ENCODE measurements at regions not wholly inside any gene's neighbourhood (a gene's known extent, or its start where the extent isn't known, plus 50 kb on each side); places are given as distances from the start of the nearest gene placed in this dataset.
"Not testable (repeated sequence)": the region's sequence is repeated elsewhere in the genome, so short reads cannot be mapped to it uniquely, and the experiment has no call there.

DNA sequence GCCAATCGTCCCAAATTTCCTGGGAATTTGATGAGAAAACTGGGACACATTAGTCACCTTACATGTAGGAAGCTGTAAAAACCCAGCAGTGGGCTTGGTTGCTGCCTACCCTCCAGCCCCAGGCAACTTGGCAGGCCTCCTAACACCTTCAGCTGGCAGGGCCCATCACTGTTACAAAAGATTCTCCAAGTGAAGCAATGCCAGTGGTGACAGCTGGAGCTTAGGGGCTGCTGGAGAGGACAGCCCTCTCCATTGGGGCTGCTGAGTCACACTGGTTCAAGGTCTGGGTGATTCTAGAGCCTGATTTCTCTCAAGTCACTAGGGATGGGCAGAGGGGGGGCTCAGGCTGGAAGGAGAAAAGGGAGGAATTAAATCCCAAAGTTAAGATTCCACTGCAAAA lies 180.6 kb downstream of the COPRS start:
- no peak for DNase-seq

DNA sequence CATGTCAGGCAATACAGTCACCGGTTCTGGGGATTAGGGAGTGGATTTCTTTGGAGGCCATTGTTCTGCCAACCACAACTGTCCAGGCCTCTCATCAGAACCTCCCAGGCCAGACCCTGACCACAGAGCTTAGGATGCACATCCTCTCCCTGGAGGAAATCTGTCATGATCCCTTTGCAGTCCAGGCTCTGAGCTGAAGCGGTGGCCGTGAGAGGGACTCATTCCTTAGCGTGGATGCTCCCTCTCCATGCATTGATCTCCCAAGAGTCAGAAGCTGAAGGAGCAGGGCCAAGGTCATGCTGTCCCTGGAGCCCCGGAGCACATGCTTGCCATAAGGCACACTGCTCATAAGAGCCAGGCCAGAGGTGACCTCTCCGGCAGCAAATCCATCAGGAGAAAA lies 181.4 kb downstream of the COPRS start:
- no peak for DNase-seq

DNA sequence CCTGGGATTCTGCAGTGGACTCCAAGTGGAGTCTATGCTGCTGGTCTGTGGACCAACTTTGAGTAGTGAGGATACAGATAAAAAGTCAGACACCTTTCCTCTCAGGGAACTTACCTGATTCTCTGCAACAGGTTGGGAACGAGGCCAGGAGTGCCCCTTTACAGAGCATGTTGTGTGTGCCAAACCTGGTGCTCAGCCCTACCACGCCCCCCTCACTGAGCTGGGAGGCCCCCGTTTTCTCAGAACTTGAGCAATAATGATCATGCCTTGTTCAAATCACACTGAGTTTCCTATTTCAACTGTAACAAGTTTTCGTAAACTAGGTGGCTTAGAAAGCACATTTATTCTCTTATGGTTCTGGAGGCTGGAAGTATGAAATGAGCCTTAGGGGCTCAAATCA lies 182.0 kb downstream of the COPRS start:
- DNase-seq = no peak

DNA sequence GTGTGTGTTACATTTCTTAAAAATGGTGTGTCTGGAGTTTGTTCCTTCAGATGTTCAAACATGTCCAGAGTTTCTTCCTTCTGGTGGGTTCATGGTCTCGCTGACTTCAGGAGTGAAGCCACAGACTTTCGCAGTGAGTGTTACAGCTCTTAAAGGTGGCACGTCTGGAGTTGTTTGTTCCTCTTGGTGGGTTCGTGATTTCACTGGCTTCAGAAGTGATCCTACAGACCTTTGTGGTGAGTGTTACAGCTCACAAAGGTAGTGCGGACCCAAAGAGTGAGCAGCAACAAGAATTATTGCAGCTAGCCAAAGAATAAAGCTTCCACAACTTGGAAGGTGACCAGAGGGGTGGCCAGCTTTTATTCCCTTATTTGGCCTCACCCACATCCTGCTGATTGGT lies 183.7 kb downstream of the COPRS start:
- not testable (repeated sequence) for DNase-seq

DNA sequence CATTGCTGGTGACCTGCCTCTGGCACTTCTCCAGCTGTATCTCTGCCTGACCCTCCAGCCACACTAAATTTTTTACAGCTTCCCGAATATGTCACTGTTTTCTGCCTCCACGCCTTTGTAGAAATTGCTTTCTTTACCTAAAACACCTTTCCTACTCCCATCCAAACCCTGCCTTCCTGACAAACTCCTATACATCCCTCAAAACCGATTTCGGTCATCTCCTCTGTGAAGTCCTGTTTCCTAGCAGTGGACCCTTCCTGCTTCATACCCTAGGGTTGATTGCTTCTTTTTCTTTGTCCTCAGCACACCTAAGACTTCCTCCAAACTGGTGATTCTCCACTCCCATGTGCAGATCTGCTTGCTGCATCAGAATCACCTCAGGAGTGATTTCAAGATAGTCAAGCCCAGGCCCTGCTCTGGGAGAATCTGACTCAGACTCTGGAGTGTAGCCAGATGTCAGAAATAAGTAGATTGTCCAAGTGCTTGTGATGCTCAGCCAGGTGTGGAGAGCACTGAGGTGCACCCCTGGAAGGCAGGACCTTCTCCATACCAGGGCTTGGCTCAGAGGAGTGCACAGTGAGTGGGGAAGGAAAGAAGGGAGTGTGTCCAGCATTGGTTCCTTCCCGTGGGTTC lies 184.2 kb downstream of the COPRS start:
- DNase-seq = no peak

DNA sequence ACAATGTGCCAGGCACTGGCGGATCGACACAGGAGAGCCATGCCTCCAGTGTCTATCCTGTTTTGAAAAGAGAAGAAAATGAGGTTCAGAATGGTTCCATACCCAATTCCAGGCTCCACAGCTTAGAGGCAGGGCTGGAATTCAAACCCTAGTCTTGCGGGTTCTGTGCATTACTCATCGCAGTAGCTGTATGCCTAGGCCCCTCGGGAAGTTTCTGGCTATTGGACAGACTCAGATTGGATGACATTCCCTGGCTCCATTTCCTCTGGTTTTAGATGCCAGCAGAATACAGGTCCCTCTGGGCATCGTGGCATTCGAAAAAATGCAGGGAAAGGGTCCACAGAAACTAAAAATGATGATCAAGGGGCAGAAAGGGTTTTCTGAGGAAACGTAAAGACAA lies 184.7 kb downstream of the COPRS start:
- no peak for DNase-seq

DNA sequence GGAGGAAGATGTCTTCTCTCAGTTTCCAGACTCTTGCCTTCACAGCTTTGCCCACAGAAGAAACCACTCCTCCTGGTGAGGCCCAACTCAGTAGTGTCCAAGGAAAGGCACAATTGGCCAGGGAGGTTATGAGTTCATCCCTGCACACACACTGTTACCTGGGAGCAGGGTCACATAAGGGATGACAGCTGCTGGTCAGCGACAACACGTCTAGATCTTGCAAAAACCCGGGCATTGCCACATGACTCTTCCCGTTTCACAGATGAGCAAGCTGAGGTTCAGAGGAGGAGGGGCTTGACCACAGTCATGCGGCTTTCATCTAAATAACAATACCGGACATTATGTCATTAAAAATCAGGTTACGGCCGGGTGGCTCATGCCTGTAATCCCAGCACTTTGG lies 186.0 kb downstream of the COPRS start:
- DNase-seq = no peak

DNA sequence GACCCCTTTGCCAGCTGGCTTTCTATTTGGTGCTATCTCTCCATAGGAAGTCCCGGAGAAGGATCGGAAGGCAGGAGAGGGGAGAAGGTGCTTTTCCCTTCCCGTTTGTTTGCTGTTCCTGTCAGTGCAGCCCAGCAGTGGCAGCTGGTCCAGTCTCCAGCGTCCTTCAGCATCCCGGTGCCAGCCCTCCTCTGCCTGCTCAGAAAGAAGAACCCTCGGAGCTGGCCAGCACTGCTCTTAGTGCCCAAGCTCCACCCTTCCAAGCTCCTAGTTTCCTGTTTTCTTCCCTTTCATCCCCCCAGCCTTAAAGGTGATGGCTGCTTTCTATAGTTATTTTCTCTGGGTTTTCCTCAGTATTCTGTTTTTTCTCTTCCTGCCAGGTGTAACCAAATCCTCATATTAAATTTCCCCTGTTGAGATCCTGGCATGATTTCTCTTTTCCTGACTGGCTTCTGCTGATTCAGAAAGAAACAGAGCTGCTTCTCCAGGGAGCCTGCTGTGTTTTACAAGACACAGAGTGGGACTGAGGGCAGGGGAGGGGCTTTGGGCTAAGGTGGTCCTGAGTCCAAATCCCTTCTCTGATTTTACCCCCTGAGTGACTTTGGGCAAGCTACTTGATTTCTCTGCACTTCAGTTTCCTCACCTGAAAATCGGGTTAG lies 186.8 kb downstream of the COPRS start:
- no peak for DNase-seq

DNA sequence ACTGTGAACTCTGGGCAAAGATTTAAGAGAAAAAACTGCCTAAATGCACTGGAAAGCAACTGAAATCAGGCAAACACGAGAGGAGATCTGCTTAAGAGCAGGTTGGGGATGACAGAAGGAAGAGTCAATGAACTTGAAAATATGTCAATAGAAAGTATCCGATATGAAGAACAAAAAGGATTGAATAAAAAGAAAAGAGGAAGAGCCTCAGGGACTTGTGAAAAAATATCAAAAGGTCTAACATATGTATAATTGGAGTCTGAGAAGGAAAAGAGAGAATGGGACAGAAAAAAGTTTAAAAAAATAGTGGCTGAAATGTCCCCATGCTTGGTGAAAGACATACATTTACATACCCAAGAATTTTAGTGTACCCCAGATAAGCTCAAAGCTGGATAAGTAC lies 195.5 kb downstream of the COPRS start:
- DNase-seq = no peak

DNA sequence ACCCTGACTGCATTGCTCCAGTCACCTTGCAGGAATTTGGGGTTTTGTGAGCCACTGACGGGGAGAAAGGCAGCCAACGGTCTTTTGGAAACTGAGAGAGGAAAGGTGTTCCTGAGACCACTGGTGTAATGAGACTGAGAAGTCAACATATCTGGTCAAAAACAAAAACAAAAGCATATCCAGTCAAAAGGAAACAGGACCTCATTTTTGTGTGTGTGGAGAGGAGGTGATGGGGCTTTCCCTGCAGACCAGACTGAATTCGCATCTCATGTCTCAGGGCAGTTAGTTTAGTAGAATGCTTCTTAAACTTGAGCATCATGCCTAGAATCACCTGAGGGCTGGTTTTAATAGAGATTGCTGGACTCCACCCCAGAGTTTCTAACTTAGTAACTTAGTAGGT lies 198.4 kb downstream of the COPRS start:
- no peak for DNase-seq

DNA sequence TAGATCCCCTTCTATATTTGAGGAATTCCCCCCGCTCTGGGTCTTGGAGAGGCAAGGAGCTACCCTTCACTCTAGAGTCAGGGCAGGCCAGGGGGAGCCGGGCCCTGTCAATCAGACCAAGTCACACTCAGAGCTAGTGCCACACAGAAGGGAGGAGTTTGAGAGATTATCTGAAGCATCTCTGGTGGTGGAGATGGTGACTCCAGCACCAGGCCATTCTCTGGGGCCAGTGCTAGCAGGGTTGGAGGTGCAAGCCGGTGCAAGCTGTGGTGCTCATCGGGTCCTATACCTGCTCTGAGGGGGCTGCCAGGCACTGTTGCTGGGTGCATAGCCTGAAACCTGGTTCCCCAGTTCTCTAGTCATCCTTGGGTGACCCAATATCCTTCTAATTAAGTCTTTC lies 201.2 kb downstream of the COPRS start:
- no peak for DNase-seq

DNA sequence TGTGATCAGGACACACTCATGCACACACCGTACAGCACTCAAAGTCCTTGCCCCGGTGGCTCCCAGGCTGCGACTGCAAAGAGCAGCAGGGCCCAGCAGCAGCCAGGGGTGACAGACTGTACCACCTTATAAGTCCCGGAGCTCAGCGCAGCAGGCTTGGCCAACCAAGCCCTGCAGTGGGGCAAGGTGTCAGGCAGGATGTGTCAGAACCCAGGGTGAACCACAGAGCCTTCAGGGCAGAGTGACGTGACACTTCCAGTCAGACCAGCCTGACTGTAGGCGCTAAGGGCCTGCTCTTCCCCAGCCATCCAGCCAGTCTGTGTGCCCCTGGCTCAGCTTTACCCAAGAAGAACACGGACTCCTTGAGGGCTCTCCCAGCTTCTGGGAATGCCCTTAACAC lies 204.1 kb downstream of the COPRS start:
- no peak for DNase-seq

DNA sequence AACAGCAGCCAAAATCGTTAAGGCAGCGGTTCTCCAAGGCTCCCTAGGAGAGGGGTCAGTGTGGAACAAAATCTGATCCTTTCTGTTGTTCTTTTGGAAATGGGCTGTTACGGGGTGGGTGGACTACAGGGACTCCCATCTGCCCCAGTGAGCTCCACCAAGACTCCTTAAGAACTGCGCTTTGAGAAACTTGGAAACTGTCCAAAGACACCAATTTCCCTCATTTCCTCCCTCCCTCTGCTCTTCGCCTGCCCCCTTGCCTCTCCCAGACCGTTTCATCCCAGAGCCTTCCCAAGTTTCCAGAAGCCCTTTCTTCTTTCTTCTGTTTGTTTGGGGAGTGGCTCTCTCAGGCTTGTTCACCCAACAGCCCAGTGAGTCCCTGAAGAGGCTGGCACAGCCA lies 205.4 kb downstream of the COPRS start:
- no peak for DNase-seq

DNA sequence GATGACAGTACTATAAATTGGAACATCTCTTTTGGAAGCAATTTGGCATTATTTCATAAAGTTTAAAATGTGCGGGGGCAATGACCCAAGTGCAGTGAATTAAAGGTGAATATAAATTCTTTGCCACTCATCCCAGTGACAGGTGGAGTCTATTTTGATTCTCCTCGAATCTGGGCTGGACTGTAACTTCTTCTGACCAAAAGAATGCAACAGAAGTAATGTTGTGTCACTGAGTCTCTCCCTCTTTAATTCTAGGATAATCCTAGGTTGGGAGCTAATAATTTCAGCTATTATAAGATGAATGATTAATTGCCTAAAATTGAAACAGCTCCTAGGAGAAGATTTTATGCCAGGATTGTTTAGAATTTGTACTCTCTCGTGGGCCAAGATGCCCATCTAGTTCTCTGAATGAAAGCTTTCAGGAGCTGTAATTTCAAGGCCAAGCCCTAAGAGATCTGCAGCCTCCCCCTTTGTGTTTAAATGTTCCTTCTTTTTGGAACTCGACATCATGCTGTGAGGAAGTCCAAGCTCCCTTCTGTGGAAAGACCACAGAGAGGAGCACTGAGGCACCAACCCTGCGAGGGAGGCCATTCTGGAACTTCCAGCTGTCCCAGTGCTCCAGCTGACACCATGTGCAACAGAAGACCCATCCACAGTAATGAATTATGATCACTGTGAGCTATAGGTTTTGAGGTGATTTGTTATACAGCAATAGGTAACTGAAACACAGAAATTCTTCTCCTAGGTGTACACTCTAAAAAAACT lies 208.1 kb downstream of the COPRS start:
- DNase-seq = no peak

DNA sequence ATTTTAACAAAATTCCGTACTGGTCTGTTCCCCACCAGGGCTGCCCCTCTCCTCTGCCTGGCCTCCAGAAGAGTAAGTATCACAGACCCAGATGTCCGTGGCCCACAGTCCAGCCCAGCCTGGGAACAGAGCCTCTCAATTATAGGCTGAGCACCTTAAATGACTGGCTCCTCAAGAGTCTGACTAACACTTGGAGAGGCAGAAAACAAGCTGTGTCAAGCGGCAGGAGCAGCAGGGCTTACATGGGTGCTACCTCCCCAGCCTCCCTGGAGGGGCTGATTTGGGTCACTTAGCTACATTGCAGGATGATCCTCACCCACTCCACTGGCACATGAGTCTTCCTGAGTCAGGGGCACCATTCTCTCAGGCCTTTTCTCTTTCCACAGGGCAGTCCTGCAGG lies 209.7 kb downstream of the COPRS start:
- DNase-seq = no peak

DNA sequence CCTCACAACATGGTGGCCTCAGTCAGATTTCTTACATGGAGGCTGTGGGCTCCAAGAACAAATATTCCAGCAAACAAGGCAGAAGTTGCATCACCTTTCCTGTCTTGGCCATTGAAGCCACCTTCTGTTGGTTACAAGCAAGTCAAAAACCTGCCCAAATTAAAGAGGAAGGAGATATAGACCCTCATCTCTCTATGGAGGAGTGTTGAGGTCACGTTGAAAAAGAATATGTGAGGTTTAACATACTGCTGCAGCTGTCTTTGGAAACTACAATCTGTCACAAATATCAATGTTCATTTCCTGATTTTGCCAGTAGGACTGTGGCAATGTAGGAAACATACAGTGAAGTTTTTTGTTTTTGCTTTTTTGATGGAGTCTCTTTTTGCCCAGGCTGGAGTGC lies 211.4 kb downstream of the COPRS start:
- DNase-seq = no peak

DNA sequence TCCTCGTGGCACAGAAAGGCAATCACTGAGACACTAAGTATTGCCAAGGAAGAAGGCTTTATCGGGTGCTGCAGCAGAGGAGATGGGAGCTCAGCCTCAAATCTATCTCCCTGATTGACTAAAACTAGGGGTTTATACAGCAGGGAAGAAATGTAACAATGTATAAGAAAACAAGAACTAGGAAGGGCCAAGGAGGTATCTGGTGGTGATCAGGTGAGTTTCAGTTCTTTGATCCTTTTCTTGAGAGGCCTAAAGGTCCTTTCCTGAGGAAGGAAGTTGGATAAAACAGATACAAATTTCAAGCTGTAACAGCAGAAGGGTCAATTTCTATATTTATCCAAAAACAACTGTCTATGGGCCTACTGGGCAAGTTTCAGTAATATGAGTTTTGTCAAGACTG lies 212.4 kb downstream of the COPRS start:
- DNase-seq = no peak

DNA sequence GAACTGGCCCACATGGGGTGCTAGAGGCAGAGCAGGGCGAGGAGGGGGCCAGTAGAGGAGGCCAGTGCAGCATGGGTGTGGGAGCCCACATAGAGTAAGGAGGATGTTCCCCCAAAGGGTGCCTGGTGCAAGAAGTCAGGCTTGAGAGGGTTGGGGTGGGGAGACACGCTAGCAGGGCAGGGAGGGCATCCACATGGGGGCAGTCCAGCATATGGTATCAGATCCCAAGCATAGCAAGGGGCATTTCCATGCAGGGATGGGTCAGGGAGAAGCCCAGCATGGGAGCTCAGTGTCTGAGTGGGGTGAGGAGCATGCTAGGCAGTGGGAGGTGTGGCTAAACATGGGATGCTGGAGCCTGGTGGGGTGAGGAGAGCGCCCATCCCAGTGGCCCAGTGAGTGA lies 213.7 kb downstream of the COPRS start:
- no peak for DNase-seq

DNA sequence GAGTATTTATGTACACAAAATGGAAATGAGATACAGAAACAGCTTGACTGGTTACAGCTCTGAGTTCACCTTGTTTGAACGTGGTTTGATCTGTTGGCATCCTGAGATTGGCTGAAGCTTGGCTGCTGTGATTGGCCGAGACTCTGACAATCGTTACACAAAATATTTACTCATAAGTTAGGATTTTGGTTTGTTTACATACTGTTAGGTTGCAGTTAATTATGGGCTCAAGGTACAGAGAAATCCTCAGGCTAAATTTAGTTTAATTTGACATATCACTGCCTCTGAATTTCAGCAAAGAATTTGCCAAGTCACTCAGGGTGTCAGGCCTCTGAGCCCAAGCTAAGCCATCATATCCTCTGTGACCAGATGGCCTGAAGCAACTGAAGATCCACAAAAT lies 227.3 kb downstream of the COPRS start:
- no peak for DNase-seq

DNA sequence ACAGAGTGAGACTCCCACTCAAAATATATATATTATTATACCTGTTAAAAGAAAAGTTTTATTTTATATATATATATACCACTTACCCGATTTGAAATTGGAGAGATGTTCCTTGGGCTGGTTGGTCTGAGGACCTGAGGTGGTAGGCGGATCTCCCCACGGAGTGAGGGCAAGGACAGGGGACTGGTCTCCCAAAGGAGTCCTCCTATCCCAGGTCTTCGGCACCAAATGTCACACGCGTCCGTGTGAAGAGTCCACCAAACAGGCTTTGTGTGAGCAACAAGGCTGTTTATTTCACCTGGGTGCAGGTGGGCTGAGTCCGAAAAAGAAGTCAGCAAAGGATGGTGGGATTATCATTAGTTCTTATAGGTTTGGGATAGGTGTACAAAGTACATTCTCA lies 228.2 kb downstream of the COPRS start:
- not testable (repeated sequence) for DNase-seq

DNA sequence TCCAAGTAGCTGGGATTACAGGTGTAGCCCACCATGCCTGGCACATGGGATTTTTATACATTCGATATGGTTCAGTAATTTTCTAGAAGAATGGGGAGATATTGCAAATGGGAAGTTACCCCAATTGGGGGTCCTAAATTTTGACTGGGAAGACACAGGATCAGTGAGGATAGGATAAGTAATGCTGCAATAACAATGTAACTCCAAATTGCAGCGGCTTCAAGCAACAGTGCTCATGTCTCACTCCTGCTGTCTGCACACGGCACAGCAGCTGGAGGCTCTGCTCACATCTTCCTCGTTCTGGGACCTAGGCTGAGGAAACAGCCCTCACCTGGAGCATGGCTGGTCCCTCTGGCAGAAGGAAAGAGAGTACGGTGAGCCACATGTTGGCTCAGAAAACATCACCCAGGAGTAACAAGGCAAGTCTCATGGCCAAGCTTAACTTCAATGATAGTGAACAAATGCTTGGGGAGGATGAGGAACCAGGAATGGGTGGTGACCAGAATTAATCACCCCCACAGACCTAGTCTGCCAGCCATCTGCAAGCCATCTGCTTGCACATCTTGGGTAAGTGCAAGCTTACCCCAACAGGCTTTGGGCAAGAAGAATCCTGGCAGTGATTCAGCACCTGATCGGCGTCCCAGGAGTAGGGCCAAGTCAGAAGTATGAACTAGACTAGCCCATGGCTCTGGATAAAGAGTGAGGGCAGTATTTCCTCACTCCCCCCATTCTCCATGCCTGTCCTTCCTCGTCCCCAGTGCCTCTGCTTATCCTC lies 229.2 kb downstream of the COPRS start:
- no peak for DNase-seq

DNA sequence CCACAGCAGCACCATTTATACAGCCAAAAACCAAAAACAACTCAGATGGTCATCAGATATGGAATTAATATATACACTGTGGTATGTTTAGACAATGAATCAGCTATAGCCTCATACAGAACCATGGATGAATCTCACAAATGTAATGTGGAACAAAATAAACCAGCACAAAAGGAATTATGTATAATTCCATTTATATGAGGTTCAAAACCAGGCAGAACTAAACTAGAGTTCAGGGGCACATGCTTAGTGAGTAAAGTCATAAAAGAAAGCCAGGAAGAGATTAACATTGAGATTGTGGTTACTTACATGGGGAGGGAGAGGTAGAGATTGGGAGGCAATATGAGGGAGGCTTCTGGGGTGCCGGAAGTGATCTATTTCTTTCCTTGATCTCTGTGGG lies 231.1 kb downstream of the COPRS start:
- DNase-seq = no peak

DNA sequence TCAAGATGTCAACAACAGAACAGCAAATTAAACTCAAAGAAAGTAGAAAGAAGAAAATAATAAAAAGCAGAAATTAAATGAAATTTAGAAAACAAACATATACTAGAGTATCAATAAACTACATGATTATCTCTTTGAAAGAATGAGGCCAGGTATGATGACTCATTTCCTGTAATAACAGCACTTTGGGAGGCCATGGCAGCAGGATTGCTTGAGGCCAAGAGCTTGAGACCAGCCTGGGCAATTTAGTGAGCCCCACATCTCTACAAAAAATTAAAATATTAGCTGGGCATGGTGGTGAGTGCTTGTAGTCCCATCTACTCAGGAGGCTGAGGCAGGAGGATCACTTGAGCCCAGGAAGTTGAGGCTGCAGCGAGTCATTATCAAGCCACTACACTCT lies 232.5 kb downstream of the RAB11FIP4 start:
- no peak for DNase-seq
